Left lung (tissue), 4 donors: ENCODE measurements at regions not wholly inside any gene's neighbourhood (a gene's known extent, or its start where the extent isn't known, plus 50 kb on each side); places are given as distances from the start of the nearest gene placed in this dataset.

Source experiments
- ATAC-seq: fragments of 200-7000 bp; cut with Tn5 transposase; one replicate; pipeline ENCODE4 v1.9.1; 2020; ENCODE audit warnings: moderate library complexity
- DNase-seq, 4 donors: peaks; one replicate each; pipeline ENCODE4 v3.0.0-alpha.2; 2013 to 2020
- H3K27ac ChIP-seq, 2 donors: fragments of 200-600 bp; sonication (generic) in 1 of 2; one replicate each; pipeline versions ENCODE4 v1.5.0 to v1.8.0; 2020 to 2021
- H3K27me3 ChIP-seq, 2 donors: fragments of 200-600 bp; sonication (generic) in 1 of 2; one replicate each; pipeline versions ENCODE4 v1.5.0 to v1.8.0; 2020 to 2021
- H3K36me3 ChIP-seq, 2 donors: fragments of 200-600 bp; sonication (generic) in 1 of 2; one replicate each; pipeline versions ENCODE4 v1.5.0 to v1.8.0; 2020 to 2021
- H3K4me1 ChIP-seq, 2 donors: fragments of 200-600 bp; one replicate each; pipeline ENCODE4 v1.8.0; 2021
- H3K4me3 ChIP-seq, 2 donors: fragments of 200-600 bp; sonication (generic) in 1 of 2; one replicate each; pipeline versions ENCODE4 v1.5.0 to v1.8.0; 2020 to 2021; ENCODE audit warnings: mild to moderate bottlenecking in 1 of 2
- H3K9me3 ChIP-seq, 2 donors: fragments of 200-600 bp; sonication (generic) in 1 of 2; one replicate each; pipeline versions ENCODE4 v1.5.0 to v1.8.0; 2020 to 2021
- intact Hi-C, 2 donors: fragments of 100-400 bp; cut with DNase I; formaldehyde crosslinking; loops; one replicate each; pipeline versions ENCODE4 v1.11.2 to v1.14.2; 2022
- TF ChIP-seq, protein P1 (sequence below), 2 donors: fragments of 200-600 bp; sonication (generic) in 1 of 2; IDR thresholded peaks; one replicate each; pipeline versions ENCODE4 v1.5.0 to v1.8.0; 2021; ENCODE audit warnings: antibody characterized with exemption in 2 of 2
- donor health status: DM: no; HTN: yes; CAD: no.
- donor health status: DM: no; HTN: no; CAD: no.

DNA sequence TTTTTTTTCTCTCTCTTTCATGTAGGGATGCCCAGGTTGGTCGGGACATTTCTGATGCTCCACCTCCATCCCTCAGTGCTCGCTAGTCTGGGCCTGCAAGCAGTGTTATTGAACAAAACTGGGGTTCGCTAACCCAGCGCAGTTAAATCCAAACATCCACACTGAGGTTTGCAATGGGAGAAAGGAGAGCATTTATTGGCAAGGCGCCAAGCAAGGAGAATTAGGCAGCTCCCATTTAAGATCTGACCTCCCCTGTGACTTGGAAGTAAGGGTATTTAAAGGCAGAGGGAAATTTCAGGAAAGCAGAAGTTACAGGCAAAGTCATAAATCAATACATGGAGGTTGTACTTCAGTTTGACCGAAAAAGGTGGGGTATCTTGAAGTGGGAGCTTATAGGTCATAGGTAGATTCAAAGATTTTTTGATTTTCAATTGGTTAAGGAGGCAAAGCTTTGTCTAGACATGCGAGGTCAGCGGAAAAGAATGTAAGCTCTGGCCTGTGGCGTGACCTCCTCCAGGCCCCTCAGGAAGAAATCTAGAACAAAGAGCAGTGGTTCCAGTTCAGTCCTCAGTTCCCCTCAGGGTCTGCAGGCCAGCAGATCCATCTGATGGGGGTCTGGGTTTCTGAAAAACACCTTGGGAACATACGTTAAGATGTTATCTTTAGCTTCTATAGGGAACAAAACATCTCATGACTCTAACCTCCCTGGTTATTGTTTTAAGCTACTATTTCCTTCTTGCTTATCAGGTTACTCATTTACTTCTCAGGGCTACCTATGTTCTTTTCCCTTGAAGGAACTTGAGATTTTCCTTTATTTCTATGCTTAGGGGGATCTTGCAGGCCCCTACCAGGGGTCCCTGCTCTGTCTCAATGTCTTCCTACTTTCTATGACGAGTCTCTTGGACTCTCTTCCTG, 66.0 kb upstream of the KIF16B start:
- Histone ChIP-seq H3K9me3 (no peaks in the 10 kb centered on the region), H3K27ac (no peak overlapping the region), H3K36me3 (no peaks in the 10 kb centered on the region), H3K4me3 (no peak overlapping the region), H3K4me1 (no peaks in the 10 kb centered on the region), H3K27me3 (no peaks in the 10 kb centered on the region)
- DNase-seq, result no peak
- no peak for ATAC-seq
- intact Hi-C loops, result no loop called here
- TF ChIP-seq, protein P1, sequence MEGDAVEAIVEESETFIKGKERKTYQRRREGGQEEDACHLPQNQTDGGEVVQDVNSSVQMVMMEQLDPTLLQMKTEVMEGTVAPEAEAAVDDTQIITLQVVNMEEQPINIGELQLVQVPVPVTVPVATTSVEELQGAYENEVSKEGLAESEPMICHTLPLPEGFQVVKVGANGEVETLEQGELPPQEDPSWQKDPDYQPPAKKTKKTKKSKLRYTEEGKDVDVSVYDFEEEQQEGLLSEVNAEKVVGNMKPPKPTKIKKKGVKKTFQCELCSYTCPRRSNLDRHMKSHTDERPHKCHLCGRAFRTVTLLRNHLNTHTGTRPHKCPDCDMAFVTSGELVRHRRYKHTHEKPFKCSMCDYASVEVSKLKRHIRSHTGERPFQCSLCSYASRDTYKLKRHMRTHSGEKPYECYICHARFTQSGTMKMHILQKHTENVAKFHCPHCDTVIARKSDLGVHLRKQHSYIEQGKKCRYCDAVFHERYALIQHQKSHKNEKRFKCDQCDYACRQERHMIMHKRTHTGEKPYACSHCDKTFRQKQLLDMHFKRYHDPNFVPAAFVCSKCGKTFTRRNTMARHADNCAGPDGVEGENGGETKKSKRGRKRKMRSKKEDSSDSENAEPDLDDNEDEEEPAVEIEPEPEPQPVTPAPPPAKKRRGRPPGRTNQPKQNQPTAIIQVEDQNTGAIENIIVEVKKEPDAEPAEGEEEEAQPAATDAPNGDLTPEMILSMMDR (IDR thresholded peaks at IDR 0.05), result no peak

DNA sequence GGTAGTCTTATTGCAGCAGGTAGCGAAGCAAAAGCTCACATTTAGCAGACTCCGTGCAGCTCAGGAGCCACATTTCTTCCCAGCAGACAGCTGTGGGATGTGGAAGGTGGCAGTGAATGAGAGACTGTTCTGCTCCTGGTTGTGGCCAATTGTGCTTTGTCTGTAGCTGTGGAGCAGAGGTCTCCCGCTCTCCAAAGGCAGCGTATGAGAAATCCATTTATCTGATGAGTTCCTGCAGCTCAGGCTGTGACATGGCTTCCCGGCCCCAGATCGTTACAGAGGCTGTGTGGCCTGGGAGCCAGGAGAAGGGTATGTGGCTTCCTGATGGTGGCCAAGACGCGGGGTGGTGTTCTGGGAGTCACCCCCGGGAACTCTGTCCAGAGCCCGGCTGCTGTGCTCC, 64.5 kb upstream of the KIF16B start:
- Histone ChIP-seq H3K36me3 (no peaks in the 10 kb centered on the region), H3K4me1 (no peaks in the 10 kb centered on the region), H3K9me3 (no peaks in the 10 kb centered on the region), H3K27ac (no peak overlapping the region), H3K27me3 (no peaks in the 10 kb centered on the region), H3K4me3 (no peak overlapping the region)
- DNase-seq (no peak), ATAC-seq (no peak)
- intact Hi-C loops, result no loop called here
- TF ChIP-seq, protein P1 (IDR thresholded peaks at IDR 0.05), result no peak

DNA sequence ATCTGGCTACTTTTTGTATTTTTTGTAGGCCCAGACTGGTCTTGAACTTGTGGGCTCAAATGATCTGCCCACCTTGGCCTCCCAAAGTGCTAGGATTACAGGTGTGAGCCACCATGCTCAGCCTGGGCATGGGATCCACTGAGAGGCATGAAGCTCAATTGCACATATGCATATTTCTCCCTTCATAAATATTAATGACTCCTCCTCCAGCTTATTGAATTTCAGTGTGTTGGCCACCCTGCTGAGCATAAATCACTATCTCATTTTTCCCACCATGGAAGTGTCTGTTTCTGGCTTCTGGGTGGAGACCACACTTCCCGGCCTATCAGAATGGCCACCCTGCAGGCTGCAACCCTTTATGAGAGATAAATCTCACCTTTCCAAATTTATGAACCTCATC, 53.6 kb upstream of the KIF16B start:
- no peaks in the 10 kb centered on the region for H3K36me3 ChIP-seq
- ATAC-seq, result no peak

DNA sequence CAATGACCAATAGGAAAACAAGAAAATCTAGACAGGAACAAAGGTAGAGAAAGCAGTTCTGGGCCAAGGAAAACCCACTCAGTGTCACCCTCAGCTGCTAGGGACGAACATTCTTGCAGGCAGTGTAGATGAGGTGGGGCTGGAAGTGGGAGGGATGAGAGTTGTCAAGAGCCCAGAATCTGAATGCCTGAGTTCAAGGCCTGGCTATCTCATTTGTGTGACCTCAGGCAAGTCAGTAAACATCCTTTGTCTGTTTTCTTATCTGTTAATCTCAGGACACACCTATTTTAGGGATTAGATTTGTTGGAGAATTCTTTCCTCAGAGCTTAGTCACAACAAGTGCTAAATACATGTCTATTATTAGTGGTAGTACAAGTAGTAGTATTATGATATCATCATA, 50.9 kb upstream of the KIF16B start:
- Histone ChIP-seq H3K9me3 (no peaks in the 10 kb centered on the region), H3K4me3 (no peak overlapping the region), H3K4me1 (no peaks in the 10 kb centered on the region), H3K27ac (no peak overlapping the region), H3K27me3 (no peaks in the 10 kb centered on the region), H3K36me3 (no peaks in the 10 kb centered on the region)
- TF ChIP-seq, protein P1 (IDR thresholded peaks at IDR 0.05), result no peak
- no peak for ATAC-seq
- no peak for DNase-seq
- intact Hi-C loops, result no loop called here

More for the DNA sequence above, 53.6 kb upstream of the KIF16B start:
- TF ChIP-seq, protein P1 (IDR thresholded peaks at IDR 0.05), result no peak
- Histone ChIP-seq H3K27ac (no peak overlapping the region), H3K4me1 (no peaks in the 10 kb centered on the region), H3K27me3 (no peaks in the 10 kb centered on the region), H3K9me3 (no peaks in the 10 kb centered on the region), H3K4me3 (no peak overlapping the region)
- intact Hi-C loops, result no loop called here
- no peak for DNase-seq
